NCI-H2227 (cell line): ENCODE measurements at regions not wholly inside any gene's neighbourhood (a gene's known extent, or its start where the extent isn't known, plus 50 kb on each side); places are given as distances from the start of the nearest gene placed in this dataset.
"Not testable (repeated sequence)": the region's sequence is repeated elsewhere in the genome, so short reads cannot be mapped to it uniquely, and the experiment has no call there.

Source experiments
- DNase-seq: peaks from one replicate; lab custom pipeline; 2025; ENCODE audit not compliant: unreplicated experiment; lab: John Stamatoyannopoulos, UW

DNA sequence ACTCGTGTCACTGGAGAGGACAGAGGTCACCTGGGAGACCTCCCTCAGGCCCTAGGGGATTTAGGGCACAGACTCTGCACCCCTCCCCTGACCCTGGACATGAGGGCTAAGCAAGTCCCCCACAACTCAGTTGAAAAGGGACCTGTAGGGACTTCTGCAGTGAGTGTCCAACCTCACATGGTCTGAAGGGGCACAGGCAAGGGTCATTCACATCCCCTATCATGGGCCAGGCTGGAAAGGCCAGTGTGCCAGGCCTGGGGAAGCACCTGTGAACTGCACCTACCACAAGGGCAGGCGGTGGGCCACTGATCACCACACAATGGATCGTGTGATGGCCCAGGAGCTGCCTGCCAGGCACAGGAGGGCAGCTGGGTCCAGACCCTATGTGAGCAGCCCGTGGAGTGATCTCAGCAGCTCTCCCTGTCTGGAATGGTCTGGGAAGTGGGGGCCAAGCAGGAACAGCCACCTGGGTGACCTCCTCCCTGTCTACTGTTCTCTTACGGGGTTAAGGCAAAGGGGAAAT lies 1502.6 kb upstream of the TPTE start:
- DNase-seq = not testable (repeated sequence)

GRCh38 chr21:9024006-9024767 lies 1497.2 kb upstream of the TPTE start:
- not testable (repeated sequence) for DNase-seq

- not testable (repeated sequence) for DNase-seq
Measured at GRCh38 chr21:9026729-9027416, 1494.5 kb upstream of the TPTE start.

GRCh38 chr21:9027417-9027800 lies 1494.0 kb upstream of the TPTE start:
- not testable (repeated sequence) for DNase-seq

GRCh38 chr21:9028624-9029431 lies 1492.6 kb upstream of the TPTE start:
- not testable (repeated sequence) for DNase-seq

- not testable (repeated sequence) for DNase-seq
Measured at GRCh38 chr21:9030141-9030665, 1491.2 kb upstream of the TPTE start.

DNA sequence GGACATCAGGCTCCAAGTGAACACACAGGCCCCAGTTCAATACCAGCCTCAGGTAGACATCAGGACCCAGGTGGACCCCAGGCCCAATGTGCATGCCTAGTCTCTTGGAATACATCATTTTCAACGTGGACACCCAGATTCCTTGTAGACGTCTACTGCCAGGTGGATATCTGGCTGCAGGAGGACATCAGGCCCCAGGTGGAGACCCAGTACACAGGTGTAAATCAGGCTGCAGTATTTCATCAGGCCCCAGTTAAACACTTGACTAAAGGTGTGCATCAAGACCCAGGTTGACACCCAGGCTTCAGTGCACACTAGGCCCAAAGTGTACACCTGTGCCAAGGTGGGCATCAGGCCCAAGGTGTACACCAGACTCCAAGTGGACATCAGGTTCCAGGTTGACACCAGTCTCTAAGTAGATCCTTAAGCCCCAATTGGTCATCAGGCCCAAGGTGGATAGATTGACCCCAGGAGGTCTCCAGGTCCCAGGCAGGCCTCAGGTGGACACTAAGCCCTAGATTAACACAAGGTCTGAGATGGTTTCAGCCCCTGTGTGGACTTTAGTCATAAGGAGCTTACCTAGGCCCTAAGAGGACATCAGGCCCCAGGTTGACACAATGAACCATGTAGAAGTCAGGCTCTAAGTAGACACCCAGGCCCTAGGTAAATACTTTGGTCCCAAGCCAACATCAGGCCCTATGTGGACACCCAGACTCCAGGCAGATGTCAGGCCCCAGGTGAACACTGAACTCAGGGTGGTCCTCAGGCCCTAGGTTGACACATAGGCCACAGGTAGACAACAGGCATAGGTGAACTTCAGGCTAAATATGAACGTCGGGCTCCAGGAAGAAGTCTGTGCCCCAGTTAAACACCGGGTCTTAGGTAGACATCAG lies 1489.7 kb upstream of the TPTE start:
- DNase-seq = not testable (repeated sequence)

GRCh38 chr21:9032547-9032946 lies 1488.8 kb upstream of the TPTE start:
- DNase-seq = not testable (repeated sequence)

DNA sequence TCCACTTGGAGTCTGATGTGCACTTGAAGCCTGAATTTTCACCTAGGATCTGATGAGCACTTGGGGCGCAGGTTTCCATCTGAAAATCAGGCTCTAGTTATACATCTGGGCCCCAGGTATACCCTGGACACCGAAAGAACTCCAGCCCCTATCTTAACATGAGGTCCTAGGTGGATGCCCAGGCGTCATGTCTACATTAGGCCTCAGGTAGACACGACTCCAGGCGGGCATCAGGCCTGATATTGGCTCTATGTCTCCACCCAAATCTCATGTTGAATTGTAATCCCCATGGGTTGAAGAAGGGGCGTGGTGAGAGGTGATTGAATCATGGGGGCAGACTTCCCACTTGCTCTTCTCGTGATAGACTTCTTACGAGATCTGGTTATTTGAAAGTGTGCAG lies 1488.1 kb upstream of the TPTE start:
- DNase-seq = not testable (repeated sequence)

GRCh38 chr21:9034491-9035200 lies 1486.7 kb upstream of the TPTE start:
- DNase-seq = not testable (repeated sequence)

GRCh38 chr21:9035225-9035624 lies 1486.2 kb upstream of the TPTE start:
- not testable (repeated sequence) for DNase-seq

DNA sequence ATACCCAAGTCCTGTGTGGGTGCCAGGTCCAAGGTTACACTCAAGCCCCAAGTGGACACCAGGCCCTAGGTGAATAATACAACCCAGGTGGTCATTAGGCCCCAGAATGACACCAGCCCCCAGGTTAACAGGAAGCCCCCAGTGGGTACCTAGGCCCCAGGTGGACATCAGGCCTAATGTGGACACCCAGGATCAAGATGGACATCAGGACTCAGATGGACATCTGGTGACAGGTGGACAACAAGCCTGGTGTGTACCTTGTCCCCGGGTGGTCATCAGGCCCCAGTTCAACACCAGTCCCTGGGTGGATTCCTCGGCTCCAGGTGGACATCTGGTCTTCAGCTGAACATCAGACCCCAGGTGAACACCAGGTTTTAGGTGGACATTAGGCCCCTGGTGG lies 1485.4 kb upstream of the TPTE start:
- not testable (repeated sequence) for DNase-seq

- DNase-seq = not testable (repeated sequence)
Measured at GRCh38 chr21:9036966-9037587, 1484.3 kb upstream of the TPTE start.

GRCh38 chr21:9037588-9038544 lies 1483.5 kb upstream of the TPTE start:
- not testable (repeated sequence) for DNase-seq

DNA sequence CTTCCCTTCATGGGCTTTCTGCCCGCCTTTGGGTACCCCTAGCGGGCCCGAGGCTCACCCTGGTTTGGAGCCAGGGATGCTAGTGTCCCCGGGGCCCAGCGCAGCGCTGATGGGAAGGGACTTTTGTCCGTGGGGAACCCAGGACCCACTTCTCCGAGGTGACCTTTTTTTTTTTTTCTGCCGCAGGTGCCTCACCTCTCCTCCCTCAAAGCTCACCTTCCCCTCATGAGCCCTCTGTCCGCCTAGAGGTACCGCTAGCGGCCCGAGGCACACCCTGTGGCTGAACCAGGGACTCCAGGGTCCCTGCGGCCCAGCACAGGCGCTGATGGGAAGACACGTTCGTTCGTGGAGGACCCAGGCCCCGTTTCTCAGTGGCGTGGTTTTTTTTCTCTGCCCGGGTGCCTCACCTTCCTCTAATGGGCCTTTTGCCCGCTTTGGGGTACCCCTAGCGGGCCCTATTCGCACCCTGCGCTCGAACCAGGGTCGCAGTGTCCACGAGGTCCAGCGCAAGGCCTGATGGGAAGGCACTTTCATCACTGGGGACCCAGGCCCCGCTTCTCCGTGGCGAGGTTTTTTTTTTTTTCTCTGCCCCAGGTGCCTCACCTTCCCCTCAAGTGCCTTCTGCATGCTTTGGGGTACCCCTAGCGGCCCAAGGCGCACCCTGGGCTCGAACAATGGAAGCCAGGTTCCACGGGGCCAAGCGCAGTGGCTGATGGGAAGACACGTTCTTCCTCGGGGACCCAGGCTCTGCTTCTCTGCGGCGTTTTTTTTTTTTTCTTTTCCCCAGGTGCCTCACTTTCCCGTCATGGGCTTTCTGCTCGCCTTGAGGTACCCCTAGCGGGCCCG lies 1481.6 kb upstream of the TPTE start:
- DNase-seq = not testable (repeated sequence)

DNA sequence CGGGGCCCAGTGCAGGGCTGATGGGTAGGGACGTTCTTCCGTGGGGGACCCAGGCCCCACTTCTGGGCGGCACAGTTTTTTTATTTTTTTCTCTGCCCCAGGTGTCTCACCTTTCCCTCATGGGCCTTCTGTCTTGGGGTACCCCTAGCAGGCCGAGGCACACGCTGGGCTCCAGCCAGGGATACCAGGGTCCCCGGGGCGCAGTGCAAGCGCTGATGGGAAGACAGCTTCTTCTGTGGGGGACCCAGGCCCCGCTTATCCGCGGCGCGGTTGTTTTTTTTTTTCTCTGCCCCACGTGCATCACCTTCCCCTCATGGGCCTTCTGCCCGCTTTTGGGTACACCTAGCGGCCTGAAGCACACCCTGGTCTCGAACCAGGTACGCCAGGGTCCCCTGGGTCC lies 1481.0 kb upstream of the TPTE start:
- DNase-seq = not testable (repeated sequence)
